Large intestine (tissue), 3 donors: ENCODE measurements at regions not wholly inside any gene's neighbourhood (a gene's known extent, or its start where the extent isn't known, plus 50 kb on each side); places are given as distances from the start of the nearest gene placed in this dataset.

Experiments used
- DNase-seq, 2 donors: peaks; one replicate each; pipeline versions ENCODE4 v3.0.0 to v3.0.0-alpha.2; 2013
- H3K27ac ChIP-seq: one replicate; pipeline ENCODE4 v1.5.1; 2013; ENCODE audit warnings: low read length
- H3K27me3 ChIP-seq: 2 replicates; pipeline ENCODE4 v1.6.1; 2013; ENCODE audit warnings: low read length; ENCODE audit not compliant: control insufficient read depth, insufficient read depth
- H3K36me3 ChIP-seq: 2 replicates; pipeline ENCODE4 v1.6.1; 2013; ENCODE audit warnings: low read length; ENCODE audit not compliant: control insufficient read depth, insufficient read depth
- H3K4me1 ChIP-seq: one replicate; pipeline ENCODE4 v1.6.1; 2013; ENCODE audit warnings: low read length; ENCODE audit not compliant: control insufficient read depth, insufficient read depth
- H3K4me3 ChIP-seq: one replicate; pipeline ENCODE4 v1.5.1; 2013; ENCODE audit warnings: low read length
- H3K9me3 ChIP-seq: one replicate; pipeline ENCODE4 v1.6.1; 2013; ENCODE audit warnings: mild to moderate bottlenecking, low read depth, low read length, moderate library complexity; ENCODE audit not compliant: control insufficient read depth
- WGBS: methylation state at CpG from one replicate; pipeline ENCODE4 v1.1.5; 2013; ENCODE audit warnings: low lambda C conversion rate; ENCODE audit not compliant: insufficient coverage; 5-methylcytosine and 5-hydroxymethylcytosine counted together

DNA sequence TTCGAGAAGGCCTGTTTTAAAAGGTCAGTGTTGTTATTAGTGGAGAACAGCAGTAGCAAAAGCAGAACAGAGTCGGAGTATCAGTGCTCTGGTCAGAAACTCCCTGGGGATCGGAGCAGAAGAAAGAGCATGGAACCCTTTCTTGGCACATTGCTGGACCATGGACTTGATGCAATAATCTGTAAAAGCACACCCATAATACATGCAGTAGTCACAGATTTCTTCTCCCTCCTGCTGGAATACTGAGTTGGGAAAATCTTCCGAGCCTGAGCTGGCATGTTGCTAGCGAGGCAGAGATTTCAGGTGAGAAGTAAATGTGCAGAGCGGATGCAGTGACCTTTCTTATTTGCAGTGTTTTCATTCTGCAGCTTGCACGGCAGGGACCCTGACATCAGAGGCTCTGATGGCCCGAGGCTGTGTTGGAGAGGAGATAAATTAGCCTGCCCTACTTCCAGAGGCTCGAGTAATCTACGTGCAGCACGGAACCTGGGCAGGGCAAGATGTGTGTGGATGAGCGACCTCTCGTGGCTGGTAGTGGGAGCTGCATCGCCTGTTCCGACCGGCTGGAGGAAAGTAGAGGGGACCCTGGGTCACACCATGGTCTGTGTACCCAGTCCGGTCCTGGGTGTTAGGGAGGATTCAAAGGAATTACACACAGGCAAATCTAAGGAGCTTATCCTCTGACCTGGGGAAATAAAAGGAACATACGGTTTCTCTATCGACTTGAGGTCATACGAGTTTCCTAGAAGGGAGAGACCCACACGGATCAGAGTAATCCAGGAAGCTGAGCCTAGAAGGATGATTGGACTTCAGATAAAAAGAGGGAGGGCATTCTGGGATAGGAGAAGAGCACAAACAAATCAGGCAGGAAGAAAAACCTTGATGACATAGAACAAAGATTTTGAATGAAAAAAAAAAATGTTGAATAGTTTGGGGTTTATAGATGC lies 137.0 kb upstream of the STMND1 start:
- H3K27me3 ChIP-seq, result peaks cover 5% of the 10 kb centered on the region
- no peaks in the 10 kb centered on the region for H3K36me3 ChIP-seq
- peak; percentile 52 to 59 for DNase-seq
- H3K4me3 ChIP-seq, result no peak overlapping the region
- H3K4me1 ChIP-seq, result no peaks in the 10 kb centered on the region
- H3K9me3 ChIP-seq, result no peaks in the 10 kb centered on the region
- H3K27ac ChIP-seq, result no peak overlapping the region
- WGBS, result 83% methylated on average over 1 of the region's 21 CpGs

DNA sequence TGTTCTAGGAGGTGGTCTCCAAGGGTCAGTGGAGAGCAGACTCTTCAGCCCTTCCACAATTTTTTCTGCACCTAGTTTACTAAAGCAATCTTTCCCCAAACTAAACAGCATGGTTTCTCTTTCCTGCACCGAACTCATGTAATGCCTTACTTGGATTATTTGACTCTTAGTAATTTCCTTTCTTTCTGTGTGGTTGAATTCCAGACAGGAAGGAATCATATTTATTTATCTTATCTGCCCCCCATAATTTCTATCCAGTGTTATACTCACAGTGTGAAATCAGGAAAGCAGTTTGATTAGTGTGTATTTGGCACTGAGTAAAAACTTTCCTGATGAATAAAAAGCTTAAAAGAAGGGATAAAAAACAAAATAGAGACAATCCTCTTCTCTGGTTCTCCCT lies 140.3 kb upstream of the STMND1 start:
- Histone ChIP-seq H3K9me3 (no peaks in the 10 kb centered on the region), H3K27me3 (peaks cover 5% of the 10 kb centered on the region), H3K27ac (no peak overlapping the region), H3K4me3 (no peak overlapping the region), H3K4me1 (no peaks in the 10 kb centered on the region), H3K36me3 (no peaks in the 10 kb centered on the region)
- no peak for DNase-seq
- 67% methylated on average over 1 of the region's 1 CpG for WGBS

DNA sequence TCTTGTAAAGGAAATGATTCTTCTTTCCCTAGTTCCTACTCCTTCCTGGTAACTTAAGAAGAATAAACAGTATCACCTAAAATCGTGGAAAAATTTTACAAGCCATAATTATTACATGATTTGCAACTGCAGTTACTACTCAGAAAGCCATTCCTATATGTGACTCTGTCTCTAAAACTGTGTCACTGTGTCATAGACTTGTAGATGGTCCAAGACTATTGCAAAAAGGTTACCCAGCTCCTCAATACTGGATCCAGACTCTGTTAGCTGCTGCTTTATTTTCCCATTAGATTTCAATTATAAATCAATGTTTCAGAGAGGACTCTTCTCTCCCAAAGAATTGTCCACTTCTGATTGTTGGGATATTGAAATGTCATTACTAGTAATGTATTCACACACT lies 142.1 kb upstream of the STMND1 start:
- DNase-seq, result no peak
- Histone ChIP-seq H3K36me3 (no peaks in the 10 kb centered on the region), H3K27ac (no peak overlapping the region), H3K4me3 (no peak overlapping the region), H3K4me1 (no peaks in the 10 kb centered on the region), H3K9me3 (no peaks in the 10 kb centered on the region), H3K27me3 (peaks cover 5% of the 10 kb centered on the region)
- WGBS, result no CpG with 5 or more reads among the region's 1 CpG

DNA sequence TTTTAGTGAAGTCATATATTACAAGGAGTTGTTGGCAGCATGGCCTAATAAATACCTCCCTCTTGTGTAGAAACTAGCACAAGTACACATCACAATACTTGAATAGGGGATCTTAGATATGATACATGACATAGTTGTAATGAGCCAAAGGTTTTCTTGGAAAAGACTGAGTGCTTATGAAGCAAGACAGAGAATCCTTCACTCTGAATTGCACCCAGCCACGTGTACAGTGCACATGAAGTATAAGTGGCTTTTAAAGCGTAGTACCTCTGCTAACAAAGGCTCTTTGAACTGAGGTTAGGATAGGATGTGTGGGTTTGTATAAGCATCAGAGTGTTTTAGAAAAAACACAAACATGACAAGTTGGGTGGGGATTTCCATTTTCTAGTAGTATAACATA lies 145.5 kb upstream of the STMND1 start:
- DNase-seq, result no peak
- Histone ChIP-seq H3K4me3 (no peak overlapping the region), H3K27me3 (peaks cover 3% of the 10 kb centered on the region), H3K9me3 (no peaks in the 10 kb centered on the region), H3K27ac (no peak overlapping the region), H3K36me3 (no peaks in the 10 kb centered on the region), H3K4me1 (no peaks in the 10 kb centered on the region)
- WGBS, result 90% methylated on average over 2 of the region's 2 CpGs

DNA sequence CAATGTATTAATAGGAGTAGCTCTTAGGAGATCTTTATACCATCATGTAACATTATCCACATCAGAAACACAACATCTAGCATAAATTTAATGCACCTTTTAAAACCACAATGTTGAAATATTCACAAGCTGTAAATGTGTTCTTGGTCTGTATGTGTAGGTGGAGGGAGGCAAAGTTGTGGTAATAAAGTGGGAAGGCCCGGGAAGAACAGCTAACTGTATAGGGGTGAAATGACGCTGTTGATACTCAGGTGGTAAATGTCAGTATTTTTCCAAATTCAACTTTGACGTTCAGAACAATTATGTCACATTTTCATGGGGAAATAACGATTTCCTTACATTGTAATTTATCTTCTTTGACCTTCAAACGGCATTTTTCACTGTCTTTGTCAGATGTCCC lies 146.0 kb upstream of the STMND1 start:
- H3K36me3 ChIP-seq, result no peaks in the 10 kb centered on the region
- H3K4me3 ChIP-seq, result no peak overlapping the region
- no peaks in the 10 kb centered on the region for H3K4me1 ChIP-seq
- peaks cover 3% of the 10 kb centered on the region for H3K27me3 ChIP-seq
- no peaks in the 10 kb centered on the region for H3K9me3 ChIP-seq
- no peak for DNase-seq
- no peak overlapping the region for H3K27ac ChIP-seq
- 89% methylated on average over 5 of the region's 5 CpGs for WGBS

- no peaks in the 10 kb centered on the region for H3K36me3 ChIP-seq
- no peaks in the 10 kb centered on the region for H3K9me3 ChIP-seq
- peaks cover 2% of the 10 kb centered on the region for H3K27me3 ChIP-seq
- no peak for DNase-seq
- H3K4me3 ChIP-seq, result no peak overlapping the region
- H3K27ac ChIP-seq, result no peak overlapping the region
- no CpG with 5 or more reads among the region's 2 CpGs for WGBS
- no peaks in the 10 kb centered on the region for H3K4me1 ChIP-seq
These were observed 147.9 kb upstream of the STMND1 start for GRCh38 chr6:16953905-16954304.

DNA sequence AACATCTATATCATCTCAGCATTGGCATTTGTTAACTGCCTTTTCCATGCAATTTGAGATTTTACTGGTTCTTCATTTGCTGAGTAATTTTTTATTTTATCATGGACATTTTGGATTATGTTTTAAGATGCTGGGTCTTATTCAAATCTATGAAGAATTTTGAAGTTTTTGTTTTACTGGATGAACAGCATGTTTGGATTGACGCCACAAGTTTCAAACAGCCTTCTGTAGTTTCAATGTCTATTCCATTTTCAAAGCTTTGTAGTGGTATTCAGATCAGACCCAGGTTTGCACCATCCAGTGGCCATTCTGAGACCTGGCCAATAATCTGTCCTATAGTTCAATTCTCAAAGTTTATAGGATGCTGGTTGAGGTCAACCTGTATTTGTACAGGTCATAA lies 148.4 kb upstream of the STMND1 start:
- no peak overlapping the region for H3K27ac ChIP-seq
- no CpG with 5 or more reads among the region's 1 CpG for WGBS

DNA sequence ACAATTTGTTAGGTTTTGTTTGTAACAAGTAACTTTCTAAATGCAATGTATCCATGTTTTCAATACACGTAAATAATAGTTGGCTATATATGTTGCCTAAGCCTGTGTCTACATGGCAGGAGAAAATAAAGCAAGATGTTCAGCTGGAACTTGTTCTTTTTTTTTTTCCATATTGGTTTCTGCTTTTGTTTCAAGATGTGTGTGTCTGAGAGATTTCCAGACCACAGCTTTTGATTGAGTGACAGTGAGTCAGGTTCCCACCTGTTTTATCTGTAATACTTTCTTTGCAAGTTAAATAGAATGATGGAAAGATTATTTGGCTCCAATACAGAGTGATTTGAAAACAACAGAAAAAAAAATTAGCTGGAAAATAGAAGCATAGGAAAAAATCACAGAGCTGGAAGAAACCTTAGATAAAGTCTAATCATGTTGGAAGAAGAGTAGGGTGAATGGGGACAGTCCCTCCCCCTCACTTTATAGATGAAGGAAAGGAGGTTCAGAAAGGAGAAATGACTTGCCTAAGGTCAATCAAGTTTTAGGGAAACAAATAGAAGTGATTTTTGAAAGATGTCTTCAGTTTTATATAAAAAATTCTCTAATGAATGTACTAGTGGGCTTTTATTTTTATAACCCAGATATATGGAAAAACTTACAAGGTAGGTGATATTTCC lies 150.9 kb upstream of the STMND1 start:
- DNase-seq, result no peak
- H3K36me3 ChIP-seq, result no peaks in the 10 kb centered on the region
- no peaks in the 10 kb centered on the region for H3K9me3 ChIP-seq
- no peak overlapping the region for H3K4me3 ChIP-seq
- H3K4me1 ChIP-seq, result no peaks in the 10 kb centered on the region
- peaks cover 2% of the 10 kb centered on the region for H3K27me3 ChIP-seq
- WGBS, result 100% methylated on average over 1 of the region's 1 CpG
- H3K27ac ChIP-seq, result no peak overlapping the region

More for the DNA sequence above, 148.4 kb upstream of the STMND1 start:
- H3K4me3 ChIP-seq, result no peak overlapping the region
- H3K36me3 ChIP-seq, result no peaks in the 10 kb centered on the region
- DNase-seq, result no peak
- no peaks in the 10 kb centered on the region for H3K4me1 ChIP-seq
- H3K9me3 ChIP-seq, result no peaks in the 10 kb centered on the region
- H3K27me3 ChIP-seq, result peaks cover 2% of the 10 kb centered on the region

- Histone ChIP-seq H3K27me3 (peaks cover 2% of the 10 kb centered on the region), H3K4me1 (no peaks in the 10 kb centered on the region), H3K4me3 (no peak overlapping the region), H3K27ac (no peak overlapping the region), H3K36me3 (no peaks in the 10 kb centered on the region), H3K9me3 (no peaks in the 10 kb centered on the region)
- no peak for DNase-seq
- whole genome bisulfite sequencing, result 50% methylated on average over 1 of the region's 2 CpGs
These were observed 151.5 kb upstream of the STMND1 start for GRCh38 chr6:16950302-16950701.

DNA sequence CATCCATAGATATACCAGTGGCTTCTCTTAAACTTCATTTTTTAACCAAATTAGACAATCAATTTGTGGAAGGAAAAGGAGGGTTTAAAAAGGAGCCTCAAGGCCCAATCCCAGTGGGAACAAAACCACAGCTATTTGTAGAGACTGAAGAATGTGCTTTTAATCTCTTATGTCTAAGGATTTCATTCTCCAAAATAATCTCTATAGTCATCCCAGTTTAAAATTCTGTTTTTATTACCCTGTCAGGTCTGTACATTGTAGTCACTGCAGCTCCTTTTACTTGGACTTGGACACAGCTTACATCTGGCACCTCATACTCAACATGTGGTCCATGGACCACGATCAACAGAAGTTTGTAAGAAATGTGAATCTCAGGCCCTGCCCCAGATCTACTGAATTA lies 152.1 kb upstream of the STMND1 start:
- peaks cover 2% of the 10 kb centered on the region for H3K27me3 ChIP-seq
- no peaks in the 10 kb centered on the region for H3K36me3 ChIP-seq
- WGBS, result no CpG with 5 or more reads among the region's 1 CpG
- no peaks in the 10 kb centered on the region for H3K4me1 ChIP-seq
- no peak for DNase-seq
- H3K9me3 ChIP-seq, result no peaks in the 10 kb centered on the region
- H3K4me3 ChIP-seq, result no peak overlapping the region
- no peak overlapping the region for H3K27ac ChIP-seq
